ENCODE measurements at regions not wholly inside any gene's neighbourhood (a gene's known extent, or its start where the extent isn't known, plus 50 kb on each side); places are given as distances from the start of the nearest gene placed in this dataset.

DNA sequence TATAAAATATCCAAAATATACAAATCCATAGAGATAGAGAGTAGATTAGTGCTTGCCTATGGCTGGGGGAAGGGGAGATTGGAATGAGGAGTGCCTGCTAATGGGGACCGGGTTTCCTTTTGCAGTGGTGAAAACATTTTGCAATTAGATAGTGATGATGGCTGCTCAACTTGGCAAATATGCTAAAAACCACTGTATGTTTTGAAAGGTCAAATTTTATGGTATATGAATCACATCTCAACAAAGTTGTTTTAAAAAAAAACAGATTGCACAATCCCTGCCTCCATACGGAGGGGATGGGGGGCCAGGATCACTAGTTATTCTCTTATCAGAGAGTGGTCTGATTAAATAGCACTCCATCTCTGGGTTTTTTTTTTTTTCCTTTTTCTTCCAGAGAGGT lies 76.9 kb upstream of the RIPOR2 start:
- DNase-seq (ENCODE audit: low spot score) = no peak

DNA sequence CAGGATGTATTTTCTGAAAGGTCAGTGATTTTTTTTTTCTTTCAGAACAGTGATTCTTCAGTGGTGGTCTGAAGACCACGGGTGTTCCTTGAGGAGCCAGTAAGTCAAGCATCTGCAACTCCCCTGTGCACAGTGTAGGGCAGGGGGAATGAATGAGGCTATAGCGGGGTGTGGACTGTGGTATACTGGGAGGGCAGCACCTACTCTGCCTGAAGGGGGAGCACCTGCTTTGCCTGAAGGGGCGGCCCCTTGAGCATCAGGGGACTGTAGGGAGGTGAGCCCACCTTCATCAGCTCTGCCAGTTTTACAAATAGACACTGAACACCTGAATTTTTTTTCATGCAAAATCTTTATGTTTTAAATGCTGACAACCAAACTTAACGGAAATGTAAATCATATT lies 77.5 kb upstream of the RIPOR2 start:
- DNase-seq (ENCODE audit: low spot score) = no peak

DNA sequence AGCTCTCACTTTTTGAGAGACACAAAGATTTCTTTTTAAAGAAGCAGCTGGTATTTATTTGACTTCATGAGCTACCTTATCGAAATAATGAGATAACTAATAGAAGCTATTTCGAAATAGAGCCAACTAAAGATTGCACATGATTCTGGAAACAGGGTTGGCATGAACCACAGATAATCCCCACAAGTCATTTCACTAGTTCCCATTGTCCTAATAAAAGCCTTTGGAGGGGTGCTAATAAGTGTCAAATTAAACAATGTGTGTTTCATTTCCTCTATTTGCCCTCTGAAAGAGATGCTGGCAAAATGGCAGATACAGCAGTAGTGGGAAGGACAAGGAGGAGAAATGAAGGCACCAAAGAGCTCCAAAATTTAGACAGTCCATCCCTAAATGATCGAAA lies 78.6 kb upstream of the RIPOR2 start:
- no peak for DNase-seq (ENCODE audit: low spot score)

DNA sequence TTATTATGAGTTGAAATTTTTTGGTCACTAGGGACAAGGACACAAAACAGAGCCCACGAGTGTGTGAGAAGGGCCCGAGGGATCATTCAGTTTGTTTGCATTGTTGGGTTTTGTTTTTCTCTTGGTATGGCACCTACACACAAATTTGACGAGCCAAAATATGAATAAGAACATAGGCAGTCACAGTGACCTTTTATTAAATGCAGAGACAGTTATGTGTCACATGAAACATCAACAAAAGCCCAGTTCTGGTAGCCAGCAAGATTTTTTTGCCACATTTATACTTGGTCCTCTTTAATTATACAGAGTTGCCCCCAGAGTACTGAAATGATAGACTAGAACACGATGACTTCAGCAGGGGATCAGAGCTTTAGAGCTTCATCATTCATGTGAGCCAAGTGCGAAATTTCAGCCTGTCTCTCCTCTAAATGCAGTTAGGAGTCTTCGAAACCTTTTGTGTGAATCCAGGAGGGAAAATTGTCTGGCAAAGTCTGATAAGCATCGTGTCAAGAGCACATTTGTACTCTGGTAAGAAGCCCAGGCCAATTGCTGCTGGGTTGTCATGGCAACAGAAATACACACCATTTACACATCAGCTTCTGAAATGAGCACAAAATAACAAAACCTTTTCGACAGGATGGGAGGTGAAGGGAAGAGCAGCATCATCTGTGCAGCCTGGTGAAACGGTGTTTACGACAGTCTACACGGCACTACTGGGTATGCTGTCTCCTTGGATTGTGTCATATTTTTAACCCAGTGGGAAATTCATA lies 79.2 kb upstream of the RIPOR2 start:
- peak; percentile 84 for DNase-seq (ENCODE audit: low spot score)

DNA sequence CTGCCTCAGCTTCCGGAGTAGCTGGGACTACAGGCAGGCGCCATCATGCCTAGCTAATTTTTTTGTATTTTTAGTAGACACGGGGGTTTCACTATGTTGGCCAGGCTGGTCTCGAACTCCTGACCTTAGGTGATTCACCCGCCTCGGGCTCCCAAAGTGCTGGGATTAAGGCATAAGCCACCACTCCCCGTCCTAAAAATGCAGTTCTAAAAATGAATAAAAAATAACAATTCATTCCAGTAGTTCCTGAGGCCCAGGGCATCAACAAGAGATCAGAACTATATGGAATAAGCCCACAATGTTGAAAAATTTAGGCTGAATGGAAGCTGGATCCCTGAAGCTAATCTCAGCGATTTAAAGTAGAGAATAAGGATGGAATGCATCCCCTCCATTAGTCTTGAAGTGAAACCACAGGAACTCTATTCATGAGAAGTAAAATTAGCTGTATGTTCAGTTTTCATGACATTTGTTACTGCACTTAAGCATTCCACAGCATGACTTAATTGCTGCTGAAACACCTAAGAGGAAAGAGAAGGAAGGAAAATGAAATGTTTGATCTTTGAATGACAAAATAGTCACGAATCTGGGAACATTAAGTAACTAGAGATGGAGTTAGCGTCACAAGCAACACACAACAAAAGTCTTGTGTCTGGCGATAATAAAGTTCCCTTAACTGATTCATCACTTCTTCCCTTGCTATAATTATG lies 80.4 kb upstream of the RIPOR2 start:
- DNase-seq (ENCODE audit: low spot score) = no peak

DNA sequence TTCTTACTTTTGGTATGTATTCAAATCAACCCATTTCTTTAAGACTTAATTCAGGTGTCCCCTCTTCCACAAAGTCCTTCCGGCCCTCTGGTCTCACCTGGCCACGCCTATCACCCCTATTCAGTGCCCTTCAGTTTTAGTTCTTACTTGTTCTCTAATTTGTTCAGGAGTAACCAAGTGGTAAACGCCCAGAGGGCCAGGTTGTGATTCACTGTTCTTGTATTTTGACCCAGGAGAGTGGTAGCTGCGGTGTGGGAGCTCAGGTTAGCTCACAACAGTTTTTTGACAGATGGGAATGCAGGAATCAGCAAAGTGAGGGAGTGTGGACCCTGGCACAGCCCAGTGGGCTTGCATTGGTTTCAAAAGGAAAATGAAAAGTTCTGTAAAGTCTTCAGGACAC lies 81.7 kb upstream of the RIPOR2 start:
- DNase-seq (ENCODE audit: low spot score) = no peak

DNA sequence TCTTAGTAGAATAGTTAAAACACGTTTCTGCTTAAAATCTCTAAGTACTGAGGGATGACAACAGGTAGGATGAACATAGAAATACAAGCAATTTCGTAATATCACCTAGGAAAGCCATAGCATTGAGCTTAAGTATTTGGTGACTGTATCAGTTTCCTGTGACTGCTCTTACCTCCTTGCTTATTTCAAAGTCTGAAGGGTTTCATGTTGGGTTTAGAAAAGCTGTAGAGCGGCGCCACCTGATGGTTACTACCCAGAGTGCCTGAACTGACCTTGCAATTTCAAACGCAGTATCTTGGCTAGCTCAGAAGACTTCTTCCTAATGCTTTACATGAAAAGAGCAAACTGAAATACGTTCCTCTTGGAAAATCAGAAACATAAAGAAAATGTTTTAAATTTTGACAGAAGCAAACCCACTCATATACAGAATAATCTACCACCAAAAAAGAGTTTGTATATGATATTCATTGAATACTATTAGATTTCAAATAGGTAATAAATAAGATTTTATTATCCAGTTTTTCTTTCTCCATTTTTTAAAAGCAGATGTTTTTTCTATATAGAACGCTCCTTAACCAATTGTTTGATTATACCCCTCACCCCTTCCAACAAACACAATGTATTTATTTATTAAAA lies 82.3 kb upstream of the RIPOR2 start:
- peak; percentile 86 for DNase-seq (ENCODE audit: low spot score)

DNA sequence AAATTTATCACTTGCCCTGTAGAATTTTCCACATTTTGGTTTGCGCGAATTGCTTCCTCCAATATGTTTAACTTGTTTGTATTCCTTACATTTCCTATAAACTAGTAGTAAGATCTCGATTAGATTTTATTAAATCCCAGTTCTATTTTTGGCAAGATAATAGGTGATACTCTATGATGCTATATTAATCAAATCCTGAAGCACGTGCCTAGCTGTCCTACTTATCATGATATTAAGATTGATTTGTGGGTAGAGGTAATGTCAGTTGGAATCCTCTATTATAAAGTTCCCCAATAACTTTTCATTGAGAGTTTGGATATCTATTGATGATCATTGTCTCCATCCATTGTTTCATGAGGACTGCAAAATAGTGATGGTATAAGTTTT lies 82.8 kb upstream of the RIPOR2 start:
- DNase-seq (ENCODE audit: low spot score) = no peak

DNA sequence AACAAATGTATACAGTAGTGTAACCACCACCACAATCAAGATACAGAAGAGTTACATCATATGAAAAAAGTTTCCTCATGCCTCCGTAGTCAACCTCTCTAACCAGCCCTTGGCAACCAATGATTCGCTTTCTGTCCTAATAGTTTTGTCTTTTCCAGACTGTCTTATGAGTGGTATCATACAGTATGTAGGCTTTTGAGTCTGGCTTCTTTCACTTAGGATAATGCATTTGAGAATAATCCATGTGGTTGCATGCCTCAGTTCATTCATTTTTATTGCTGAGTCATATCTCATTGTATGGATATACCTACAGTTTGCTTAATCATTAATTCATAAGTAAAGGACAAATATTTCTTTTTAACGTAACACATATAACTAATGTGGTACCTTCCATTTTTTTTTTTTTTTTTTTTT lies 86.4 kb upstream of the RIPOR2 start:
- no peak for DNase-seq (ENCODE audit: low spot score)

DNA sequence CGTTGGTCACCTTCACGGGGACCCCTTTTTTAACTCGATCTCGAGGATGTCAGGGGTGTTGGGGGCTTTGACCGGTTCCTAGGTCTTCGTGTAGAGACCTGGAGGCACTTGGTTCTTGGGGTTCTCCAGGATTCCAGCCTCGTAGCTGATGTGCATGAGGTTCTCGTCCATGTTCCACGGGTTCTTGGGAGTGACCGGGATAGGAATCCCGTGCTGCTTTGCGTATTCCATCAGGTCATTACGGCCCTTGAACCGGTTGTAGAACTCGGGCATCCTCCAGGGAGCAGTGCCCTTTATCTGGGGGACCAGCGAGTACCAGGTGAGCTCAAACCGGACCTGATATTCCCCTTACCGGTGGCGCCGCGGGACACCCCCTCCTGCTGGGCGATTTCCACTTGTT lies 88.0 kb upstream of the RIPOR2 start:
- no peak for DNase-seq (ENCODE audit: low spot score)

DNA sequence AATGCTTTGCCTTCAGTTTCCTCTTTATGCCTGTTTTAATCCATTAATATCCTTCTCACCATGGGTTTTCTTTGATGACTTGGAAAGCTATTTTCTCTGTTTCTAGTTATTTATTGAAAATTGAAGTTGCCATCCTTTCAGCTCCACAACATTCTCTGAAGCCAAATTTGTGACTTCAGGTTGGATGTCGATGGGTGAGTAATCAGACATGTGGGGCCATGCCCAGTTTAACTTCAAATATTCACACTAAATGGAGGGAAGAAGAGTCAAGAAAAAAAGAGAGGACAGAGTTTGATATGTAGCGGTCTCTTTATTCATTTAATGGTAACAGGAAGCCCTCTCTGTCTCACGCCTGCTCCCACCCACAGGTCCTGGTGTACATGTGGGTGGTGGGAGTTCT lies 89.1 kb upstream of the RIPOR2 start:
- DNase-seq (ENCODE audit: low spot score) = no peak

DNA sequence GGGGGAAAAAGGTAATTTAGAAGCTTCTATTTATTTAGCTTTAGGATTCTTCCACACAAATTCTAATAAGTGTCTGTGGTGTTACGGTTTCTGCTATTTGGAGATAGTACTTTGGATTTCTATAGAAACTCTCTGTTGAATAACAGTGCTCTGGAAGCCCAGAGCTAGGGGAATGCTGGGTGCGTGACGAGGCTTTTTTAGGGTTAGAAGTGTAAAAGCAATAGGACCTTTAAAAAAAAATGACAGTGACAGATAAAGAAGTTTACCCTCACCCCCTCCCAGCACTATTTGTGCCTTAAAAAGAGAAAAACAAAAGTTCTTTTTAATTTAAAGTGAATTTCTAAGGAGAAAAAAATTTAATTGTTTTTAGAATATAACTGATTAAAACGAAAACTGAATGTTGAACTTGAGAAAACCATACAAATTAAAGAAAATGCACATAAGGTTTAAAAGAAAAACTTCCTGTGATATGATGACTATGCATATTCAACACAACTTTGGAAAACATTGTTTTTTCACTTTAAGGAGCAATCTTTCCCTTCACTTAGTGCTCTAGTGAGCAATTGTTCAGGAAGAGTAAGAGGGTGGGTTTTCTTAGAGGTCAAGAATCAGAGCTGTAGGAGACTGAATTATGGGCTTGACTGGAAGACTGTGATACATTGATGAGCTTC lies 89.6 kb upstream of the RIPOR2 start:
- DNase-seq (ENCODE audit: low spot score) = no peak

DNA sequence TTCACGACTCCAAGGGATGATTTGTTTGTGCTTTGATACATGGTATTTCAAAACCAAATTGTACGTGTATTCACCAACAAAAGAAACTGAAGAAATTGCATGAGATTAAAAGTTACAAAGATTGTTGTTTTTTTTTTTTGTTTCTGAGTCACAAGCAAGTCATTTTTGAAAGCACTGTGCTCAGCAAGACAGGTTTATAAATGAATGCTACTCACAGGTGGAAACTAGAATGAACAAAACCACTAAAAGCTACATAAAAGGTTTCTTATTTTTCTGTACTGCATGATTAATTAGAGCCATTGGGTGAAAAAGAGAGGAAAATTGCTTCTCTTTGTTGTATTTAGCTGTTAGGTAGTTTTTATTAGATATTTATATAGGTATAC lies 90.2 kb upstream of the RIPOR2 start:
- DNase-seq (ENCODE audit: low spot score) = no peak

DNA sequence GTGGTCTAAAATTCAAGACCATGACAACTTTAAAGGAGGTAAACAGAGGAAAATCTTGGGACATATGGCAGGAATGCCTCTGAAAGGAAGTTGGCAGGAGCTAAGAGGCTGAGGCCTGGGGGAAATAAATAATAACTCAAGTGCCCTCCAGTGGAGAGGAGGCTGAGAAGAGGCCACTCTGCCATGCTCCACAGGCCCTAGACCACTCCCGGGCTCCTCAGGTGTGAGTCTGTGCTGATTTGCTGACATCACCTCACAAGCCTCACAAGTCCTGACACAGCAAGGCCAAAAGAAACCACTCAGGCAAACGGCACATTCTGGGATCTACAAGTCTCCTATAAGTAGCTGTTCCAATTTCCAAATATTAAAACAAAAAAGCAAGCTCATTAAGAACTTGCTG lies 91.0 kb upstream of the RIPOR2 start:
- no peak for DNase-seq (ENCODE audit: low spot score)

DNA sequence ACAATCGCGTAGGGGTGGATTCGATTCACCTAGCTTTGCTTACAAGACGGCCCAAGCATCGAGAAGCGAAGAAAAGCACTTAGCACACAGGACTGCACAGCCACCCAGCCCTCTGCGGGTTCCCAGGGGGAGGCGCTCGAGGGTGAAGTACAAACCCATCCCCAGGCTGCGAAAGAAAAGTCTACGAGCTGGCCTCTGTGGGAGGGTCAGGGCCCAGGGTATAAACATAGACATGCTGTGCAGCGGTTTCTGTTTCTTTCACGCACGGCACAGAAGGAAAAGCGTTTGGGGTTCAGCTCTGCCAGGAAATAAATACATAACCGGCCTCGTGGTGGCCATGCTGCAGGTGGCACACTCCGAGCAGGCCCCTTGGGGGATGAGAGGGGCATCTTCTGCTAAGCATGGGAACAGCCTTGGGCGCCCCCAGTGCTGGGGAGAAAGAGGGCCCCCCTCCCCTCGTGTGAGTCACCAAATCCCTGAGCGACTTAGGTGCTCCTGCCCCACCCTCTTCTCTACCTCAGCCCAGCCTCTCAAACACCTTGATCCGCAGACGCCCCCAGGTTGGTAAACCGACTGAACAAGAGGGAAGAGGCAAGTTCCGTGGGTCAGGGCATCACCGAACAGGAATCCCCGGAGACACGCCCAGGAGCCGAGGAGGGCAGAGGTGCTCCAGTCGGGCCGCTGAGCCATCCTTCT lies 91.6 kb upstream of the RIPOR2 start:
- peak; percentile 84 for DNase-seq (ENCODE audit: low spot score)

DNA sequence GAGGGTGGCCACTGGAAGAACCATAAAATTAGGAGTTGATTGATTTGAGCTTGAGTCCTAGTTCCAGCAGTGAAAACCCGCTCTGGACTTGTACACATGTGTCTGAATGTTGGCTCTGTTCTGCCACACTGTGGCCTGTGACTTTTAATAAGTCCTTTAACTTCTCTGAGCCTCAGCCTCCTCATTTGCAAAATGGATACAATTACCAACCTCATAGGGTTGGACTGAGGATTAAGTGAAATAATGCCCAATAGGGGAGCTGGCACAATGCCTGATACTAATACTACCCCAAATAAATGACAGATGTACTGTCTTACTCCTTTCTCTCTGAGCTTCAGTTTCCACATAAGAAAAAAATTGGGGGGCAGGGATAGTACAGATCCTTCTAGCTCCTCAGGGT lies 92.6 kb upstream of the RIPOR2 start:
- DNase-seq (ENCODE audit: low spot score) = no peak

DNA sequence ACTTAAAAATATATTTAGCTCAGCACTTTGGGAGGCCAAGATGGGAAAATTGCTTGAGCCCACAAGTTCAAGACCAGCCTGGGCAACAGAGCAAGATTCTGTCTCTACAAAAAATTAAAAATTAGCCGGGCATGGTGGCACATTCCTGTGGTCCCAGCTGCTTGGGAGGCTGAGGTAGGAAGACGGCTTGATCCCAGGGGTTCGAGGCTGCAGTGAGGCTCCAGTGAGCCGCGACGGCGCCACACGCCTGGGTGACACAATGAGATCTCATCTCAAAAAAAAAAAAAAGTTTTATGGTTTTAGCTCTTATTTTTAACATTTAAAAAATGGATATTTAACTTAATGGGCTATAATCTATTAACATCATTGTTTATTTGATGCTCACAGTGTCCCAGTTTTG lies 97.2 kb upstream of the RIPOR2 start:
- DNase-seq (ENCODE audit: low spot score) = no peak

DNA sequence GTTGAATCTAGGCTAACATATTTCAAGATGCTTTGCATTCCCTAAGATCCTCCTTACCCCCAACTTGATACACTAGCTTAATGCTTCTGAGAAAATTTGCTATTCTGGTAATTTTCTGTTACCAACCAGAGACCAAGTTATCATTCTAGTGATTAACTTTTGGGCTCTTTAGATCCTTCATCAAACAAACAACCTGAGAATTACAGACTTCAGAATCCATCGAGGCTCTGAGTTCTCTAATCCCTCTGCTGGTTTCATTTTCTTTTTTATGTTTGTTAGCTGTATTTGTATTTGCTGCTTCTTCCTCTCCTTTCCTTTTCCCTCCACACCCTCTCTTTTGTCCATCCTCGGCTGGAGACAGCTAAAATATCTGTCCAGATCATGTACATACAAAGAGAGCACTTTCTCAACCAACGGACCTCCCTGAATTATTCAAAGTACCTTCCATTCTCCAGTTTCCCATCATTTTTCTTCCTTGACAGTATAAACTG lies 98.7 kb upstream of the RIPOR2 start:
- no peak for DNase-seq (ENCODE audit: low spot score)

DNA sequence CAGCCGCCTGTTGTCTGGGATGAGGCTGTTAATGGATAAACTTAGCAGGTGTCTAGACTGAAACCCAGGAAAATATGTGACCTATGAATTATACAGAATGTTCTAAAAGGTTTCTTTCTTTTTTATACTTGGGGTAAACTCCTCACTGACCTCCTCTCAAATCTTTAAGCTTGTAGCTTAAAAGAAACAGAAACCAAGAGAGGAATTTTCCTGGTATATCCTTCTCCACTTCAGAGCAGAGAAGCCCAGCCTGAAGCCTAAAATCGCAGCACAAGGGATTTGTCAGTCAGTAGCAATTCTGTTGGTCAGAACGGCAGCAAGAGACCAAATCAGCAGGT lies 99.4 kb upstream of the RIPOR2 start:
- no peak for DNase-seq (ENCODE audit: low spot score)

DNA sequence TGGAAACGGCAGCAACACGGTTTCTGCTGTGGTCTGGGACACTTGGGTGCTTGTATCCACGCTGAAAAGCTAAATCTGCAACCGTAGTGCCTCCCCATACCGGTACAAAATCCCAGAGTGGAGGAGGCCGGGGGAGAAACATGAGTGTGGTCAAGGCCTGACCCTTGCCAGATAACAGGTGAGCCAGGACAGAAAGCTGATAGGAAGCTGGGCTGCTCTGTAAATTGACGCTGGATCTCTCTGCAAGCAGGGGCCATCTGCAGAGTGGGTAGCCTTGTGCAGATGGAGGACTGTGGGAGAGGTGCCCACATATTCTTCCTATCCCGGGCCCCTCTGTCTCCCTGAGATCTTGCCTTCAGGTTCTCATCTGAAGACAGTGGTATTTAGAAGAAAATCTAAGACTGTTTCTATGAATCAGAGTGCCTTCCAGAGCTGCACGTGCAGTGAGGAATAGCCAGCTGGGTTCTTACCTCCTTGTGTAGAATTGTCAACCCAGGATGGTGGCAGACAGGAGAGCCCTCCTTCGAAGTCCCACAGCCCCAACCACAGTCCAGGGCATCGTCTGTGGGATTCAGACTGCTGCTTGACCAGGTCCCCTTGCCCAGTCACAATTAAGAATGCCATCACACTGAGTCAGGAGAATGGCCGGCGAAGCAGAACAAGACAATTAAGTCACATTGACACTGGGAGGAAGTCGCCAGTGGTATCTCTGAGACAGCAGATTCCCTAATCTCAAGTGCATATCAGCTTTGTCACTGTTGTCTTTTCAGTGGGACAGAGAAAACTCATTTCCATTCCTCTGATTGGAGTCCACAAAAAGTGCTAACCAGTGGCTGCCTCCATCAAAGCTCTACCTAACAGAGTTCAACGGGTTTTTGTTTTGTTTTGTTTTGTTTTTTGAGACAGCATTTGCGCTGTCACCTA lies 100.0 kb upstream of the RIPOR2 start:
- peak; percentile 35 for DNase-seq (ENCODE audit: low spot score)

DNA sequence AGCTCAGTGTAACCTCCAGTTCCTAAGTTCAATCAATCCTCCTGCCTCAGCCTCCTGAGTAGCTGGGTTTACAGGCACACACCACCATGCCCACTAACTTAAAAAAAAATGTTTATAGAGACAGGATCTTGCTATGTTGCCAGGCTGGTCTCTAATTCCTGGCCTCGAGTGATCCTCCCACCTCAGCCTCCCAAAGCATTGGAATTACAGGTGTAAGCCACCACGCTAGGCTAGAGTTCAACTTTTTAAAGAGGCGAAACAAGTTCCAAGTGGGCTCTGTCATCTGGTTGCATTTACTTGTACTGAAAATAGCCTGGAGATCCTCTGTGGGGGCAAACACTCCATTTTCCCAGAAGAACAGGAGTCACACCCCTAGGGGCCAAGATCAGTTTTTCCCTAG lies 100.7 kb upstream of the RIPOR2 start:
- no peak for DNase-seq (ENCODE audit: low spot score)
